Skeletal muscle satellite cell (primary cell): ENCODE measurements at regions not wholly inside any gene's neighbourhood (a gene's known extent, or its start where the extent isn't known, plus 50 kb on each side); places are given as distances from the start of the nearest gene placed in this dataset.

Experiments used
- H3K27me3 ChIP-seq: 2 replicates; pipeline ENCODE4 v1.7.0; 2013; ENCODE audit warnings: low read length; ENCODE audit not compliant: control insufficient read depth, insufficient read depth
- H3K36me3 ChIP-seq: 2 replicates; pipeline ENCODE4 v1.7.0; 2013; ENCODE audit warnings: mild to moderate bottlenecking, control low read depth, low read length; ENCODE audit not compliant: insufficient read depth
- H3K4me1 ChIP-seq: 2 replicates; pipeline ENCODE4 v1.7.0; 2013; ENCODE audit warnings: low read length; ENCODE audit not compliant: control insufficient read depth, insufficient read depth
- H3K4me2 ChIP-seq: 2 replicates; pipeline ENCODE4 v1.7.0; 2013; ENCODE audit warnings: mild to moderate bottlenecking, low read length
- H3K4me3 ChIP-seq: 2 replicates; pipeline ENCODE4 v1.7.0; 2013; ENCODE audit warnings: low read length
- H3K9ac ChIP-seq: 2 replicates; pipeline ENCODE4 v1.7.0; 2013; ENCODE audit warnings: mild to moderate bottlenecking, low read depth, low read length, moderate library complexity
- H3K9me3 ChIP-seq: replicated peaks from 2 replicates; pipeline ENCODE4 v1.7.0; 2013; ENCODE audit warnings: mild to moderate bottlenecking, control low read depth, low read length

DNA sequence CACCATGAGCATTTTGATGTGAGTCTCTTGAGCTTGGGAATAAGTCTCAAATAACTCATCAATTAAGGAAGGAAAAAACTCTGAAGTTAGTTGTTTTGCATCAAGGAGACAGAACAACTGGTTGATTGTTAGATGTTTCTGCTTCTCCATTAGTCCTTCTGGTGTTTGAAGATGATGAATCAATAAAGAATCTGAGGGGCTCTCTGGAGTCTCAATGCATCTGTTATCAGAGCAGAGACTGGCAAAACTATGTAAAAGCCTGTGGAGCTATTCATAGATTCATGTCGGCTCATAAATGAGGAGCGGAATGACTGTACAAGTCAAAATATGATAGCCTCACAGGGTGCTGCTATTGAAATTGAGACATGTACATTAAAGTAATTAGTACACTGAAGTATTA is 73.3 kb upstream of the ZC3H11B start:
- no peaks in the 10 kb centered on the region for H3K36me3 ChIP-seq
- no peak overlapping the region for H3K4me2 ChIP-seq
- no peak overlapping the region for H3K9ac ChIP-seq
- peaks cover 4% of the 10 kb centered on the region for H3K27me3 ChIP-seq
- no peak overlapping the region for H3K4me3 ChIP-seq
- H3K4me1 ChIP-seq: no peaks in the 10 kb centered on the region
- no peaks in the 10 kb centered on the region for H3K9me3 ChIP-seq

DNA sequence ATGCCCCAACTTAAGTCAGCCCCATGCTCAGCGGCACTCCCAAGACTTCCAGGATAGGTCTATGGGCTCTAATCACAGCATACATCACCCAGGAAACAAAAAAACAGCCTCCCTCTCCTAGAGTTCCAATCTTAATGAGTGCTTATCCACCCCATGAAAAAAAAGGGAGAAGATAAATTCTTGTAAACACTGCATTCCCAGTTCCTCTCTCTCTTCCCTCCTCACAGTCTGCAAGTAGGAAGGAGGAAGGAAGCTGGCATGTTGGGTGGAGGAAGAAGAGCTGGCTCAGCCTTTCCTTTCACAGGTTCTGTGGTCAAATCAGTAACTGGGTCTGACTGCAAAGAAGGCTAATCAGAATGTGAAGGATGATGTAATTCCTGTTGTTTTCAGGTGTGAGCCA is 69.9 kb upstream of the ZC3H11B start:
- no peaks in the 10 kb centered on the region for H3K4me1 ChIP-seq
- no peak overlapping the region for H3K4me3 ChIP-seq
- H3K9ac ChIP-seq: no peak overlapping the region
- H3K4me2 ChIP-seq: no peak overlapping the region
- H3K36me3 ChIP-seq: no peaks in the 10 kb centered on the region
- no peaks in the 10 kb centered on the region for H3K9me3 ChIP-seq
- no peaks in the 10 kb centered on the region for H3K27me3 ChIP-seq

DNA sequence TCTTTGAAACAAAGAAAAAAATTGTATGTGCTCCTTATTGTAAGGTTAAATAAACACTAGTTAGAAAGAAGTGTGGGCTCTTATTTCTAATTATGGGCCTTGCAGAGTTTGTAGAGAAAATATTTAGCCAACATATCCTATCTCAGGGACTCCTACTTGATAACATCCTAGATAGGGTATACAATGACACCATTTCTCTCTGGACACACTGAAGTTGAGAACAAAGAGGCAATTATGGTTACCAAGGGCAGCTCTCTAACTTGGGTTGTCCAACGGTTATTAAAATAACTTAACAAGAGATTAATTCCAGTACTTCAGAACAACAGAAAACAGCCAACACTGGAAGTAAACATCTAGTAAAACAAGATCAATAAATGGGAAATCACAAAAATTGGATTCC is 69.0 kb upstream of the ZC3H11B start:
- Histone ChIP-seq H3K9ac (no peak overlapping the region), H3K9me3 (no peaks in the 10 kb centered on the region), H3K4me2 (no peak overlapping the region), H3K36me3 (no peaks in the 10 kb centered on the region), H3K4me3 (no peak overlapping the region), H3K27me3 (no peaks in the 10 kb centered on the region), H3K4me1 (no peaks in the 10 kb centered on the region)

DNA sequence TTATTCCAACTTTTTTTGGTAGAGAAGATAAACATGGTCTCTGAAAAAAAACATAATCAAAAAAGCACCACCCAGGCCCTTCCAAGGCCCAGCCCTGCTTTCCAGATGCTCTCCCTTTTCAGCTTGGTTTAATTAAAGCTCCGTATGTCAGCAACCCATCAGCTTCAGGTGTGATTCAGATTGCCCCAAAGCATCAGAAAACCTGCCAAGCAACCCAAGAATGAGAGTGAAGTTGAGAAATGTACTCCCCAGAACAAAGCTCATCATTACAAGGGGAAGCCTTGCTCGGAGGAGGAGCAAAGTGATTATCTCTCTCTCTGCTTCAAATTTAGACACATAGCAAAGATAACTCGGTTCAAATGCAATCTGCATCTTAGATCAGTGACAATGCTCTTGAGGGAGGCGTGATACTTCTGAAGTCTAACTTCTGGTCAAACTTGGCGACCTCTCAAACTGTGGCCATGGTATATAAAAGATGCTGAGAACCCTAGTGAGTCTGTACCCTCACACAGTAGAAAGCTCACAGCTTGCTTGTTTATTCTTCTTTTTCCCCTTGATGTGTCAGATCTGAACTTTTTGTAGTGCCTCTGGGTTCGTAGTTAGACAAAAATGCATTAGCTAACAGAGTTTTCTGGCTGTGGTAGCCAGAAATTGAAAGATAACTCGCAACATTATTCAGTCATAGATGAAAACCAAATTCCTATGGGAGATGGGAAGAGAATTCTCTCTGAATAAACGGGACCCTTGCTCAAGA is 63.3 kb upstream of the ZC3H11B start:
- H3K9ac ChIP-seq: no peak overlapping the region
- H3K9me3 ChIP-seq: no peaks in the 10 kb centered on the region
- no peaks in the 10 kb centered on the region for H3K27me3 ChIP-seq
- H3K4me2 ChIP-seq: no peak overlapping the region
- no peaks in the 10 kb centered on the region for H3K4me1 ChIP-seq
- H3K36me3 ChIP-seq: no peaks in the 10 kb centered on the region
- no peak overlapping the region for H3K4me3 ChIP-seq

DNA sequence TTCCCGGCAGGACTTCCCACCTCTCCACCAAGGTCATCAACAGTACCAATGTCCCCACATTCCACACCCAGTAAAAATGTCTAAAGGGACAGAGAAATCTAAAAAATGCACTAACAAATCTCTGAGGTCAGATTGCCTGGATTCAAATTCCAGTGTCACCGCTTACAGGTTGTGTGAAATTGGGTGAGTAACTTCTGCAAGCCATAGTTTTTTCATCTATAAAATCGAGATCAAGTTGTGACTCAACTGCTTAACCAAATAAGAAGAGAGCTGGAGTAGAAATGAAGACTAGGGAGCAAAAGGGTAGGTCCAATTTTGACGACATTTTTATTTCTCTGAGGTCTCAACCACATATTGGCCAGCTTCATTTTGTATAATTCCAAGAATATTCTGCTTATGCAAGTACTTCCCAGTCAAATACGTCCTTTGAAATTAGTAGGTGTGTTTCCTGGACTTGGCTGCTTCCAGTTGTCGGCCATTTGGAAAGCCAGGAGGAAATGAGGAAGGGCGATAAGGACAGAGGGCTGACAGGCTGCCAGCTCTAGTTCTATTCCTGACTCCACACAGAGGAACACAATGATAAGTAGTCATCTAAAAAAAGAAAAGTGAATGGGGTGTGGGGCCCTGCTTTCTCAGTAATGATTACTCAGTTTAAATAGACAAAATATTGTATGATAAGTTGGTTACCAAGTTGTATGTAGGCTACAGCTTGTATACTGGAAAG is 57.7 kb upstream of the ZC3H11B start:
- no peak overlapping the region for H3K4me3 ChIP-seq
- H3K36me3 ChIP-seq: no peaks in the 10 kb centered on the region

DNA sequence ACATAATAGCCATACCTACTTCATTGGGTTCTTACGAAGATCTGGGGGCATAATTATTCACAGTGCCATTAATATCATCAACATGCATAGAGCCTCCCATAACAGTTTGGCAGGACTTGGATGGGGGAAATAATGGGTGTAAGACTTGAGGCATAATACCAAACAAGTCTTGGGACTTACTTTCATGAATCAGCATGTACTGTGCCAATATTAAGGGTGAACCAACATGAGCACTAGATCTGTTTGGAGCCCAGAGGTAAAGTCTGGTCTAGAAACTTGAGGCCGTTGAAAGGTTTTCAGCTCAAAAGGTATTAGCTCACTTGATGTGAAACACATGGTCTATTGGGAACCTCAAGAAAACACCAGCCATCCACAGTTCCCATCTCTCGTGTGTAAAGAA is 56.7 kb upstream of the ZC3H11B start:
- no peak overlapping the region for H3K4me2 ChIP-seq
- peaks cover 4% of the 10 kb centered on the region for H3K27me3 ChIP-seq
- H3K9ac ChIP-seq: no peak overlapping the region
- no peak overlapping the region for H3K4me3 ChIP-seq
- H3K36me3 ChIP-seq: no peaks in the 10 kb centered on the region
- peaks cover 12% of the 10 kb centered on the region for H3K4me1 ChIP-seq
- no peaks in the 10 kb centered on the region for H3K9me3 ChIP-seq

More for the DNA sequence above, 57.7 kb upstream of the ZC3H11B start:
- Histone ChIP-seq H3K9me3 (no peaks in the 10 kb centered on the region), H3K4me1 (peaks cover 10% of the 10 kb centered on the region), H3K27me3 (peaks cover 4% of the 10 kb centered on the region), H3K9ac (no peak overlapping the region), H3K4me2 (no peak overlapping the region)

DNA sequence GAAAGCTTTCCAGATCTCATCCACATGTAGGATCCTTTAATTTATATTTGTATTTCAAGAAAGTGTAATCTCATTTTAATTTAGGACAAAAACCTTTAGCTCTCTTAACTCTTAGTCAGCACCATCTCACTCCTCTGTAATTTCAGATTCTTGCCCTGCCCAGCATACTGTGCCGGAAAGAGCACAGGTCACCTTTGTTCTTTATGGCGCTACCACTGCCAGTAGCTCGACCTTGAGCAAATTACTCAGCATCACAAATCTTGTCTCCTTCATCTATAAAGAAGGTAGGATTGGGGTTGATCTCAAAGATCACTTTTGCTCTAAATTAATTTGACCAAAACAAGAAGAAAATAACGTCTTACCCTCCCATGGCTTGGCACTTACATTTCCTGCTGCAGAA is 56.1 kb upstream of the ZC3H11B start:
- H3K4me1 ChIP-seq: peaks cover 12% of the 10 kb centered on the region
- H3K9me3 ChIP-seq: no peaks in the 10 kb centered on the region
- H3K27me3 ChIP-seq: peaks cover 4% of the 10 kb centered on the region
- no peak overlapping the region for H3K4me3 ChIP-seq
- no peaks in the 10 kb centered on the region for H3K36me3 ChIP-seq
- no peak overlapping the region for H3K4me2 ChIP-seq
- no peak overlapping the region for H3K9ac ChIP-seq

DNA sequence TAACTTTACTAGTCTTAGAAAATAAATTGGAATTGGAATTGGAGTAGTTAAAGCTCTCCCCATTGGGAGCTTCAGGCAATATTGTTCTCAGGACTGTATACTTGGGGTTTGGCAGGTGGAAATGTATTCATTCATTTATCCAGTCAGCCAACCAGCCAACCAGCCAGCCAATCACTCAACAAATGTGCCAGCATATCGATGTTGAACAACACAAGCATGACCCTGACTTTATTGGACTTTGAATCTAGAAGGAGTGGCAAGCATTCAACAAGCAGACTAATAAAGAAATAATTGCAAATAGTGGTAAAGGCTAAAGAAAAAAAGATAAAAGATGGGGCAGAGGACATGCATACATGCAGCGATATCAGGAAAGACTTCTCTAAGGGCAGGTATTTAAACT is 55.5 kb upstream of the ZC3H11B start:
- Histone ChIP-seq H3K4me2 (no peak overlapping the region), H3K4me1 (peaks cover 12% of the 10 kb centered on the region), H3K27me3 (peaks cover 4% of the 10 kb centered on the region), H3K36me3 (no peaks in the 10 kb centered on the region), H3K4me3 (no peak overlapping the region), H3K9me3 (no peaks in the 10 kb centered on the region), H3K9ac (no peak overlapping the region)

DNA sequence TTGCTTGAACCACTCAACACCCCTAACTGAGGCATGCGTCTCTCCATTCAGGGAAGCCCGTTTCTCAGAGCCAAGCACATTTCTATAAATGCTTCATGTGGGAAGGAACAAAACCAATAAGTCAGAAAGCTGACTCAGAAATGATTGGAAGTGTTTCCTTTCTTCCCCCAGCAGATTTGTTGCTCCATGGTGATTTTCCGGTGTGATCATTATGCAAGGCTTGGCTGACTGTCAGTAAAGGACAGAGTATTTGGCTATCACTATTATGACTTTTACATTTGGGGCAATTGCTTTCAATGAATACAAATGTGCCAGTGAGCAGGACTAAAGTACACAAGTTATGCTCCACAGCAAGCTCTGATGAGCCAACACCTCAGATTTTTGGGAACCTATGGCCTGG is 53.3 kb upstream of the ZC3H11B start:
- no peaks in the 10 kb centered on the region for H3K9me3 ChIP-seq
- H3K4me3 ChIP-seq: no peak overlapping the region

DNA sequence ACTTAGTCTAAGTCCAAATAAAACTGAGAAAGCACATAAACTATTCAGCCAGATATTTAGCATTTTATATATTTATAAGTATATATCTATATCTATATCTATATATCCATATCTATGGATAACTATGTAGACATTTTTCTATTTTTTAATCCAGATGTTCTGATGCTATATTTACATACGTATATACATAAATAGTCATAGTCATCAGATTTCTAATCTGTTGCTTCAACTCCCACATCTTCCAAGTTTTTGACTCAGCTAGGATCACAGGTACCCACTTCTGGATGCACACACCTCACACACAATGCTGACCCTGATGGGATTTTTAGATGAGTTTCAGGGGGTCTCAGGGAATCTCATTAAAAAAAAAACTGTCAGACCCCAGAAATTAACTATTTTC is 52.2 kb upstream of the ZC3H11B start:
- Histone ChIP-seq H3K9ac (no peak overlapping the region), H3K9me3 (no peaks in the 10 kb centered on the region)

More for the DNA sequence above, 53.3 kb upstream of the ZC3H11B start:
- peaks cover 4% of the 10 kb centered on the region for H3K27me3 ChIP-seq
- H3K36me3 ChIP-seq: no peaks in the 10 kb centered on the region
- no peak overlapping the region for H3K9ac ChIP-seq
- H3K4me2 ChIP-seq: no peak overlapping the region
- H3K4me1 ChIP-seq: peaks cover 12% of the 10 kb centered on the region

DNA sequence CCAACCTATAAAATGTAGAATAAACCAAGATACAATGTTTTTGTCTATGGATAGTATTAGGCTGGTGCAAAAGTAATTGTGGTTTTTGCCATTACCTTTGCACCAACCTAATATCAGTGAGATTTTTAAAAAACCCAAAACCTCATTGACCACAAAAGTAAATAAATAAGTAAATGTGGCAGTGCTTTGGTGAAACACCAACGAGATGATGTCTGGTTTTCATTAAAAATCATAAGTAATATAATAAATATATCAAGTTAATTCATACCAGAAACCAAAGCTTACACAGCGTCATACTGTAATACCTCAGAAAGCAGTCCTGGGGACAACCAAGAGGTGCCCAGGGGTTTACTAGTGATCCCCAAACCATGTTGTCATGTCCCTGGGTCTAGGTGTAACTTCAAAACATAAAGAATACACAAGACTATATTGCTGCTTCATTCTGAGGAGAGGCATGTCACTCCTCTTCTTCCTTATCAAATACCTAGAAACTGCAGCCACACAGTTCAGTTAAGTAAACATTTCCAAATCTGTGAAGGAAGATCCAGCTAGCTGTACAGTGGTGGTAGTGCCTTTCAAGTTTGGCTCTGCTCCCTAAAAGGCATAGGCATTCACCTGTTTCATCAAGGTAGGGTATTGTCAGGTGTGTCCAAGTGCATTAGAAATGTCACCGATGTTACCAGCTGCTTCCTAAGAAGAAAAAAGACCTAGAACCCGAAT is 51.6 kb upstream of the ZC3H11B start:
- no peak overlapping the region for H3K4me3 ChIP-seq
- no peak overlapping the region for H3K9ac ChIP-seq
- H3K4me1 ChIP-seq: peaks cover 25% of the 10 kb centered on the region

More for the DNA sequence above, 52.2 kb upstream of the ZC3H11B start:
- Histone ChIP-seq H3K27me3 (peaks cover 4% of the 10 kb centered on the region), H3K36me3 (no peaks in the 10 kb centered on the region), H3K4me2 (no peak overlapping the region), H3K4me3 (no peak overlapping the region), H3K4me1 (peaks cover 20% of the 10 kb centered on the region)

More for the DNA sequence above, 51.6 kb upstream of the ZC3H11B start:
- Histone ChIP-seq H3K4me2 (no peak overlapping the region), H3K36me3 (no peaks in the 10 kb centered on the region), H3K27me3 (peaks cover 4% of the 10 kb centered on the region), H3K9me3 (no peaks in the 10 kb centered on the region)
